ENCODE measurements at regions not wholly inside any gene's neighbourhood (a gene's known extent, or its start where the extent isn't known, plus 50 kb on each side); places are given as distances from the start of the nearest gene placed in this dataset.

GRCh38 chr3:145752576-145752975 is 408.4 kb downstream of the PLOD2 start:
- POLR2A ChIA-PET, result no interaction called here
- no peak for DNase-seq (ENCODE audit: extremely low spot score)
- CTCF ChIA-PET, result interaction anchor here (2.6 kb wide), 1 partner anchor 10 kb away, joined by 9 read pairs; no protein-coding TSS in a partner anchor
- TF ChIP-seq CTCF (IDR thresholded peaks at IDR 0.05; ENCODE audit: control extremely low read depth, extremely low read depth, low read depth, missing control alignments), result no peak

- DNase-seq (ENCODE audit: extremely low spot score), result no peak
- no peak for TF ChIP-seq CTCF (IDR thresholded peaks at IDR 0.05; ENCODE audit: control extremely low read depth, extremely low read depth, low read depth, missing control alignments)
- ChIA-PET POLR2A (no interaction called here), CTCF (no interaction called here)
These were observed 406.2 kb downstream of the PLOD2 start for GRCh38 chr3:145754605-145755289.

GRCh38 chr3:145760036-145760435 is 400.9 kb downstream of the PLOD2 start:
- no peak for DNase-seq (ENCODE audit: extremely low spot score)
- CTCF ChIA-PET, result interaction anchor here (1.2 kb wide), 1 partner anchor 17 kb away, joined by 3 read pairs; no protein-coding TSS in a partner anchor
- POLR2A ChIA-PET, result no interaction called here
- TF ChIP-seq CTCF (IDR thresholded peaks at IDR 0.05; ENCODE audit: control extremely low read depth, extremely low read depth, low read depth, missing control alignments), result no peak

GRCh38 chr3:145767909-145768308 is 393.1 kb downstream of the PLOD2 start:
- no peak for DNase-seq (ENCODE audit: extremely low spot score)
- ChIA-PET POLR2A (no interaction called here), CTCF (interaction anchor here (5.5 kb wide), 1 partner anchor 9 kb away, joined by 36 read pairs; no protein-coding TSS in a partner anchor)
- TF ChIP-seq CTCF (IDR thresholded peaks at IDR 0.05; ENCODE audit: control extremely low read depth, extremely low read depth, low read depth, missing control alignments), result no peak

GRCh38 chr3:145776782-145777408 is 384.1 kb downstream of the PLOD2 start:
- DNase-seq (ENCODE audit: extremely low spot score), result peak; percentile 17
- TF ChIP-seq CTCF (IDR thresholded peaks at IDR 0.05; ENCODE audit: control extremely low read depth, extremely low read depth, low read depth, missing control alignments), result peak; percentile 47
- CTCF ChIA-PET, result interaction anchor here (0.8 to 6.2 kb wide), 10 partner anchors 10 to 412 kb away, joined by 3 to 36 read pairs (median 4); no protein-coding TSS in a partner anchor
- POLR2A ChIA-PET, result no interaction called here

GRCh38 chr3:145780301-145780700 is 380.7 kb downstream of the PLOD2 start:
- POLR2A ChIA-PET, result no interaction called here
- TF ChIP-seq CTCF (IDR thresholded peaks at IDR 0.05; ENCODE audit: control extremely low read depth, extremely low read depth, low read depth, missing control alignments), result no peak
- no peak for DNase-seq (ENCODE audit: extremely low spot score)
- CTCF ChIA-PET, result interaction anchor here (1.4 to 6.2 kb wide), 2 partner anchors 11 to 14 kb away, joined by 3 to 36 read pairs; no protein-coding TSS in a partner anchor

All from GM10248 (cell line).